ENCODE measurements at regions not wholly inside any gene's neighbourhood (a gene's known extent, or its start where the extent isn't known, plus 50 kb on each side); places are given as distances from the start of the nearest gene placed in this dataset.

- TF ChIP-seq CTCF (IDR thresholded peaks at IDR 0.05; ENCODE audit: extremely low read depth in 1 of 2, insufficient read depth in 1 of 2, low read depth in 1 of 2, low read length in 2 of 2) = no peak
- no peak for TF ChIP-seq POLR2A (IDR thresholded peaks at IDR 0.05; ENCODE audit: low read depth, low read length)
- TF ChIP-seq POLR2AphosphoS5 (IDR thresholded peaks at IDR 0.05; ENCODE audit: insufficient read depth, low read depth, low read length) = no peak
Measured at GRCh38 chr18:42459873-42460272, 504.8 kb downstream of the PIK3C3 start.

Data from endothelial cell of umbilical vein (primary cell).